Endodermal cell (in vitro differentiated cells): ENCODE measurements at regions not wholly inside any gene's neighbourhood (a gene's known extent, or its start where the extent isn't known, plus 50 kb on each side); places are given as distances from the start of the nearest gene placed in this dataset.

Experiments used
- DNase-seq: peaks from one replicate; pipeline ENCODE4 v3.0.0-alpha.2; 2017
- H3K27ac ChIP-seq: 2 replicates; pipeline ENCODE4 v1.5.1; 2013; ENCODE audit warnings: mild to moderate bottlenecking, low read depth, low read length, moderate library complexity
- H3K27me3 ChIP-seq: 2 replicates; pipeline ENCODE4 v1.6.1; 2013; ENCODE audit warnings: mild to moderate bottlenecking, low read length, moderate library complexity; ENCODE audit not compliant: insufficient read depth, control insufficient read depth, poor library complexity, severe bottlenecking
- H3K36me3 ChIP-seq: 2 replicates; pipeline ENCODE4 v1.7.0; 2013; ENCODE audit warnings: mild to moderate bottlenecking, low read length, moderate library complexity; ENCODE audit not compliant: control insufficient read depth, insufficient read depth
- H3K4me1 ChIP-seq: one replicate; pipeline ENCODE4 v1.7.0; 2013; ENCODE audit warnings: low read length; ENCODE audit not compliant: control insufficient read depth, insufficient read depth
- H3K4me3 ChIP-seq: 2 replicates; pipeline ENCODE4 v1.5.1; 2013; ENCODE audit warnings: mild to moderate bottlenecking, low read length, moderate library complexity
- H3K9ac ChIP-seq: 2 replicates; pipeline ENCODE4 v1.6.1; 2013; ENCODE audit warnings: mild to moderate bottlenecking, low read length, moderate library complexity; ENCODE audit not compliant: poor library complexity, severe bottlenecking; ENCODE audit errors: extremely low read depth
- H3K9me3 ChIP-seq: 2 replicates; pipeline ENCODE4 v1.6.1; 2013; ENCODE audit warnings: mild to moderate bottlenecking, low read length, moderate library complexity; ENCODE audit not compliant: control insufficient read depth
- H3K27ac Mint-ChIP-seq: 2 replicates; pipeline ENCODE4 v1.8.0; 2020; ENCODE audit warnings: mixed read lengths
- H3K27me3 Mint-ChIP-seq: 2 replicates; pipeline ENCODE4 v1.8.0; 2021; ENCODE audit warnings: mild to moderate bottlenecking, mixed read lengths; ENCODE audit not compliant: insufficient read depth
- H3K36me3 Mint-ChIP-seq: 2 replicates; pipeline ENCODE4 v1.8.0; 2020; ENCODE audit warnings: low read depth, mixed read lengths
- H3K4me1 Mint-ChIP-seq: 2 replicates; pipeline ENCODE4 v1.8.0; 2020; ENCODE audit warnings: mixed read lengths
- H3K4me3 Mint-ChIP-seq: 2 replicates; pipeline ENCODE4 v1.8.0; 2020; ENCODE audit warnings: mild to moderate bottlenecking, moderate library complexity, mixed read lengths
- H3K9me3 Mint-ChIP-seq: 2 replicates; pipeline ENCODE4 v1.8.0; 2020; ENCODE audit warnings: mild to moderate bottlenecking, mixed read lengths
- WGBS, 2 experiments: methylation state at CpG; one replicate each; pipeline versions ENCODE4 v1.1.5 to v1.1.7; 2013; ENCODE audit warnings: missing lambda C conversion rate in 2 of 2, mixed read lengths in 1 of 2; ENCODE audit not compliant: insufficient coverage in 1 of 2, insufficient read length in 1 of 2; 5-methylcytosine and 5-hydroxymethylcytosine counted together
- TF ChIP-seq, protein P1 (sequence below): fragments of 200-600 bp; sonication (generic); conservative IDR thresholded peaks from 2 replicates; pipeline ENCODE4 v1.5.0; 2021; ENCODE audit warnings: antibody characterized with exemption, mild to moderate bottlenecking

- no peak overlapping the region for H3K27ac ChIP-seq
- peaks cover 6% of the 10 kb centered on the region for H3K36me3 ChIP-seq
- H3K27me3 ChIP-seq: no peaks in the 10 kb centered on the region
- WGBS, 2 experiments: 93 to 100% methylated on average over 1 of the region's 1 CpG
- no peak overlapping the region for H3K4me3 ChIP-seq
- no peak overlapping the region for H3K4me3 Mint-ChIP-seq
- peaks cover 22% of the 10 kb centered on the region for H3K4me1 ChIP-seq
- H3K27ac Mint-ChIP-seq: no peak overlapping the region
- H3K9me3 Mint-ChIP-seq: no peaks in the 10 kb centered on the region
- H3K4me1 Mint-ChIP-seq: peaks cover 37% of the 10 kb centered on the region
- no peak for DNase-seq
- peaks cover 6% of the 10 kb centered on the region for H3K36me3 Mint-ChIP-seq
- TF ChIP-seq, protein P1, sequence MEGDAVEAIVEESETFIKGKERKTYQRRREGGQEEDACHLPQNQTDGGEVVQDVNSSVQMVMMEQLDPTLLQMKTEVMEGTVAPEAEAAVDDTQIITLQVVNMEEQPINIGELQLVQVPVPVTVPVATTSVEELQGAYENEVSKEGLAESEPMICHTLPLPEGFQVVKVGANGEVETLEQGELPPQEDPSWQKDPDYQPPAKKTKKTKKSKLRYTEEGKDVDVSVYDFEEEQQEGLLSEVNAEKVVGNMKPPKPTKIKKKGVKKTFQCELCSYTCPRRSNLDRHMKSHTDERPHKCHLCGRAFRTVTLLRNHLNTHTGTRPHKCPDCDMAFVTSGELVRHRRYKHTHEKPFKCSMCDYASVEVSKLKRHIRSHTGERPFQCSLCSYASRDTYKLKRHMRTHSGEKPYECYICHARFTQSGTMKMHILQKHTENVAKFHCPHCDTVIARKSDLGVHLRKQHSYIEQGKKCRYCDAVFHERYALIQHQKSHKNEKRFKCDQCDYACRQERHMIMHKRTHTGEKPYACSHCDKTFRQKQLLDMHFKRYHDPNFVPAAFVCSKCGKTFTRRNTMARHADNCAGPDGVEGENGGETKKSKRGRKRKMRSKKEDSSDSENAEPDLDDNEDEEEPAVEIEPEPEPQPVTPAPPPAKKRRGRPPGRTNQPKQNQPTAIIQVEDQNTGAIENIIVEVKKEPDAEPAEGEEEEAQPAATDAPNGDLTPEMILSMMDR: no peak
- H3K27me3 Mint-ChIP-seq: no peaks in the 10 kb centered on the region
- peaks cover 6% of the 10 kb centered on the region for H3K9me3 ChIP-seq
- H3K9ac ChIP-seq: no peak overlapping the region
Observed at GRCh38 chr5:124602925-124603650, 143.4 kb downstream of the ZNF608 start.

DNA sequence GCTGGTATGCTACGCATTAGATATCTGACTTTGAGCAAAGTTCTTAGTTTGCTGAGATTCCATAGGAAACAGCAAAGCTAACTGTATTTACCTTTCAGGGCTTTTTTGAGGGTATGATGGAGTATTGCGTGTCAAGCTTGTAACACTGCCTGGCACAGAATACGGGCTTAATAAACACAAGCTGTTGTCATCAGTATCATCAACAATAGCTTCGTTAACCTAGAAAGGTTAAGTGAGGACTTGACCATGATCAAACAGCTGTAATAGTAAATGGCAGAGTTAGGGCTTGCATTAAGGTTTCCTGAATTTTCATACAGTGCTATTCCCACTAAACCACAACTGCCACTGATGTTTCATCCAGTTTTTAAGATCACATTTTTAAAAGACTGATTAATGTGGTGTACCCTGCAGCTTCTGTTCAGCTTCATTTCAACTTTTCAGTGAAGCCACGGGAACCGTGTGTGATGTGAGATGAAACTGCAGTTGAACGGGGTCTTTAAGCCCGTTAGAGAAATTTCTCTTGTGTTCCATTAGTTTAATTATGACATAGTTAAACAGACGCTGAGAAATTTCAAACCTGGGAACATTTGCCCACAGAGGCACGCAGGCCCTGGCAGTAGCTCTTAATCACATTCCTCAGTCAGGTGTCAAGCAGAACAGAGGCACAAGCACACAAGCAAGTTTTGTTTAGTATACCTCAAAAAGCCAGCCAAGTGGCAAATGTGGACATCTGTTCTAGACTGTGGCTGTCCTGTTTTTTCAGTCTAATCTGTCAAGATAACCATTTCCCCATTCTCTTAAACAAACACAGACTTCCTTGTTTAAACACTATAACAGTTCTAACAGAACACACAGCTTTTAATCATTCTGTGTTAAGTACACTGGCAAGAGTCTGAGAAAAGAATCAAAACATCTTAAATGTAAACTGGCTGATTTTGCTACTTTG lies 147.1 kb downstream of the ZNF608 start:
- Histone ChIP-seq H3K9me3 (no peaks in the 10 kb centered on the region), H3K4me3 (no peak overlapping the region), H3K36me3 (peaks cover 6% of the 10 kb centered on the region), H3K27ac (no peak overlapping the region), H3K4me1 (peaks cover 25% of the 10 kb centered on the region), H3K27me3 (no peaks in the 10 kb centered on the region), H3K9ac (peak overlapping the region; percentile 16)
- H3K4me1 Mint-ChIP-seq: peaks cover 34% of the 10 kb centered on the region
- 82 to 84% methylated on average over 8 to 10 of the region's 10 CpGs for WGBS, 2 experiments
- no peak overlapping the region for H3K4me3 Mint-ChIP-seq
- TF ChIP-seq, protein P1: no peak
- no peaks in the 10 kb centered on the region for H3K27me3 Mint-ChIP-seq
- H3K36me3 Mint-ChIP-seq: no peaks in the 10 kb centered on the region
- H3K9me3 Mint-ChIP-seq: no peaks in the 10 kb centered on the region
- H3K27ac Mint-ChIP-seq: peak overlapping the region; percentile 53
- no peak for DNase-seq

DNA sequence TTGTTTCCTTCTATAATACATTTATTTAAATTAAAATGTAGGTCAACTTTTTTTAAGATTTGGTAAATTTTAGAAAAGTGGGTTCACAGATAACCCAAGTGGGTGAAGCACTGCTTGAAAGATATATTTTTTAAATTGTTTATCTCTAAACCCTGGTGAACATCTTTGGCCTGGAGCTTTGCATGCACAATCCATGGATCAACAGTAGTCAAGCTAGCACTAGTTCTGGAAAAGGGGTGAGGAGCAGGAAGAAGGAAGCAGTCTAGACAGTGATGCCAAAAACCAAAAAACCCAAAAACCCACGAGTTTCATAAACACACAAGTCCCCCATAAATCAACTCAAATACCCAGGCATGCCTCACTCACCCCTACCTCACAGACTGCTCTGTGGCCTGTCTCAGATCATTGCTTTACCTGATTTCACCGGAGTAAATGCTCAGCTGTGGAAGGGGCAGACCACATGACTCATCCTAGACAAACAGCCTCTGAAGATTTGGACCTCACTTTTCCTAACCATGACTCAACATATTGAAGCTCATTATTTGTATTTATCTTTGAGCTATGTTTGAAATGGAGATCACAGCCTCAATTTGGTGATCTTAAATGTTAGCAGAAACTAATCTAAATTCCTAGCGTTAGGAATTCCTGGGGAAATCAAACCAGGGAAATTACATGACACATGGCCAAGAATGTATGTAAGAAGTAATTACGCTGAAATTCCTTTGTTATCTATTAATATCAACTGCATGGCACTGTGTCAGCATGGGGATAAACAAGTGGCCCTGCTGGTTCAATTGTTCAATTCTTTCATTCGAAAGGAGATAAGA lies 149.6 kb downstream of the ZNF608 start:
- H3K9me3 ChIP-seq: no peaks in the 10 kb centered on the region
- peaks cover 2% of the 10 kb centered on the region for H3K36me3 ChIP-seq
- no peaks in the 10 kb centered on the region for H3K27me3 ChIP-seq
- 51 to 52% methylated on average over 4 to 5 of the region's 5 CpGs for WGBS, 2 experiments
- H3K27ac Mint-ChIP-seq: peak overlapping the region; percentile 94
- H3K4me3 ChIP-seq: peak overlapping the region; percentile 23
- H3K4me1 ChIP-seq: peaks cover 20% of the 10 kb centered on the region
- no peaks in the 10 kb centered on the region for H3K36me3 Mint-ChIP-seq
- peaks cover 36% of the 10 kb centered on the region for H3K4me1 Mint-ChIP-seq
- no peaks in the 10 kb centered on the region for H3K9me3 Mint-ChIP-seq
- H3K27me3 Mint-ChIP-seq: no peaks in the 10 kb centered on the region
- TF ChIP-seq, protein P1: no peak
- H3K27ac ChIP-seq: no peak overlapping the region
- DNase-seq: no peak
- peak overlapping the region; percentile 61 for H3K9ac ChIP-seq
- no peak overlapping the region for H3K4me3 Mint-ChIP-seq
